HEK293 (cell line): ENCODE measurements at regions not wholly inside any gene's neighbourhood (a gene's known extent, or its start where the extent isn't known, plus 50 kb on each side); places are given as distances from the start of the nearest gene placed in this dataset.

ENCODE experiments used
- CTCF ChIA-PET: fragments of 350-600 bp; formaldehyde crosslinking; extraction: SDS; loops from one replicate; lab custom pipeline; 2021; ENCODE audit warnings: antibody characterized with exemption; lab: Yijun Ruan, JAX
- POLR2A ChIA-PET: fragments of 300-600 bp; formaldehyde crosslinking; extraction: SDS; loops from one replicate; lab custom pipeline; 2020; ENCODE audit warnings: antibody characterized with exemption, inconsistent platforms; lab: Yijun Ruan, JAX
- H3K27ac ChIP-seq: fragments of 200-500 bp; sonication (Bioruptor generic); 2 replicates; pipeline ENCODE4 v1.5.1; 2014; ENCODE audit warnings: low read depth, low read length, control low read depth, inconsistent platforms; ENCODE audit errors: extremely low read depth
- H3K36me3 ChIP-seq, 2 experiments: fragments of 200-500 bp in 1 of 2; sonication (Bioruptor generic) in 1 of 2; 1 replicate in 1 of 2; 2 replicates in 1 of 2; pipeline ENCODE4 v1.5.1; 2014 to 2017; ENCODE audit warnings: inconsistent platforms in 2 of 2, low read length in 2 of 2; ENCODE audit not compliant: control insufficient read depth in 2 of 2, insufficient read depth in 1 of 2
- H3K4me1 ChIP-seq: fragments of 200-500 bp; sonication (Bioruptor generic); 2 replicates; pipeline ENCODE4 v1.5.1; 2014; ENCODE audit warnings: mild to moderate bottlenecking, low read length, inconsistent platforms; ENCODE audit not compliant: control insufficient read depth, insufficient read depth
- H3K4me3 ChIP-seq: 2 replicates; pipeline ENCODE4 v1.5.1; 2011; ENCODE audit warnings: low read depth, mild to moderate bottlenecking, control low read depth, low read length, moderate library complexity
- H3K9me3 ChIP-seq: fragments of 200-500 bp; sonication (Bioruptor generic); 2 replicates; pipeline ENCODE4 v1.5.1; 2014; ENCODE audit warnings: low read depth, low read length, inconsistent platforms; ENCODE audit not compliant: control insufficient read depth, insufficient read depth
- IKZF3 ChIP-seq: fragments of 450-650 bp; IDR thresholded peaks from 2 replicates; pipeline ENCODE4 v1.5.0; 2018; ENCODE audit warnings: missing biosample characterization, mild to moderate bottlenecking, missing genetic modification characterization, moderate library complexity
- WT1 ChIP-seq: fragments of 450-650 bp; formaldehyde crosslinking; IDR thresholded peaks from 2 replicates; pipeline ENCODE4 v1.5.1; 2016; ENCODE audit warnings: missing biosample characterization, missing genetic modification characterization
- ZNF138 ChIP-seq: fragments of 450-650 bp; formaldehyde crosslinking; IDR thresholded peaks from 2 replicates; pipeline ENCODE4 v1.5.1; 2016; ENCODE audit warnings: missing biosample characterization, missing genetic modification characterization, borderline replicate concordance
- ZNF155 ChIP-seq: fragments of 450-650 bp; formaldehyde crosslinking; IDR thresholded peaks from 2 replicates; pipeline ENCODE4 v1.5.1; 2016; ENCODE audit warnings: missing biosample characterization, missing genetic modification characterization
- ZNF174 ChIP-seq: fragments of 450-650 bp; formaldehyde crosslinking; IDR thresholded peaks from 2 replicates; pipeline ENCODE4 v1.5.0; 2017; ENCODE audit warnings: missing biosample characterization, mild to moderate bottlenecking, missing genetic modification characterization
- ZNF350 ChIP-seq: fragments of 450-650 bp; formaldehyde crosslinking; IDR thresholded peaks from 2 replicates; pipeline ENCODE4 v1.5.0; 2017; ENCODE audit warnings: missing biosample characterization, mild to moderate bottlenecking, missing genetic modification characterization
- ZNF391 ChIP-seq: fragments of 450-650 bp; formaldehyde crosslinking; IDR thresholded peaks from 2 replicates; pipeline ENCODE4 v1.5.1; 2016; ENCODE audit warnings: low read depth, missing biosample characterization, missing genetic modification characterization, borderline replicate concordance
- ZNF404 ChIP-seq: fragments of 450-650 bp; formaldehyde crosslinking; IDR thresholded peaks from 2 replicates; pipeline ENCODE4 v1.5.1; 2017; ENCODE audit warnings: missing biosample characterization, missing genetic modification characterization
- ZNF558 ChIP-seq: fragments of 450-650 bp; formaldehyde crosslinking; IDR thresholded peaks from 2 replicates; pipeline ENCODE4 v1.5.1; 2016; ENCODE audit warnings: missing biosample characterization, missing genetic modification characterization
- ZNF600 ChIP-seq: fragments of 450-650 bp; formaldehyde crosslinking; IDR thresholded peaks from 2 replicates; pipeline ENCODE4 v1.5.1; 2016; ENCODE audit warnings: missing biosample characterization, missing genetic modification characterization
- ZNF624 ChIP-seq: fragments of 450-650 bp; formaldehyde crosslinking; IDR thresholded peaks from 2 replicates; pipeline ENCODE4 v1.5.1; 2017; ENCODE audit warnings: missing biosample characterization, missing genetic modification characterization
- ZNF629 ChIP-seq: fragments of 450-650 bp; formaldehyde crosslinking; IDR thresholded peaks from 2 replicates; pipeline ENCODE4 v1.5.1; 2017; ENCODE audit warnings: missing biosample characterization, missing genetic modification characterization
- ZNF660 ChIP-seq: fragments of 450-650 bp; IDR thresholded peaks from 2 replicates; pipeline ENCODE4 v1.5.1; 2018; ENCODE audit warnings: missing biosample characterization, mild to moderate bottlenecking, missing genetic modification characterization
- ZNF791 ChIP-seq: fragments of 450-650 bp; formaldehyde crosslinking; IDR thresholded peaks from 2 replicates; pipeline ENCODE4 v1.5.1; 2016; ENCODE audit warnings: missing biosample characterization, missing genetic modification characterization
- TF ChIP-seq, protein P1 (sequence below): fragments of 450-650 bp; formaldehyde crosslinking; IDR thresholded peaks from 2 replicates; pipeline ENCODE4 v1.5.1; 2016; ENCODE audit warnings: missing biosample characterization, missing genetic modification characterization
- TF ChIP-seq, protein P2 (sequence below): fragments of 450-650 bp; formaldehyde crosslinking; IDR thresholded peaks from 2 replicates; pipeline ENCODE4 v1.5.1; 2016; ENCODE audit warnings: missing biosample characterization, missing genetic modification characterization

DNA sequence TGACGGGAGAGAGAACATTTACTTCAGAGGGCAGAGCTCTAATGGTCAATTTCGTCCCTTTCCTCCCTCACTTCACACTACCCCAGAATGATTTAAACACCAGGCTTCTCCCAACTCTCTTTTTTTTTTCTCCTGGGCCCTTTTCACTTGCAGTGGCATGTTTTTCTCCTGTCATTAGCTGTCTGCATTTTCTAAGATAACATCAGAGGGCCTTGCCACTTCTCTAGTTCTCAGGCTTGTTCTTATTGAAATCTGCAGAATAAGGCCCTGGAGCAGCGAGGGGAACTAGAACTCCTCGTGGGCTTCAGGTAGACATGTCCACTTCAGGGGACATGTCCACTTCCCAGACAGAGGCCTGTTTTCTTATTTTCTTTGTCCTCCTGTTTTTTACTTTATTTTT, 514.4 kb upstream of the TBL1XR1 start:
- POLR2A ChIA-PET = no interaction called here
- H3K4me3 ChIP-seq = no peak overlapping the region
- no peaks in the 10 kb centered on the region for H3K36me3 ChIP-seq
- TF ChIP-seq ZNF558 (tag by site-specific recombination) = no peak
- no peak for TF ChIP-seq WT1 (tag by site-specific recombination)
- TF ChIP-seq ZNF155 (tag by site-specific recombination) = no peak
- no peak for TF ChIP-seq ZNF350 (tag by site-specific recombination)
- TF ChIP-seq ZNF138 = no peak
- TF ChIP-seq ZNF404 (tag by site-specific recombination) = no peak
- no peak for TF ChIP-seq ZNF391 (tag by site-specific recombination)
- TF ChIP-seq, protein P1, sequence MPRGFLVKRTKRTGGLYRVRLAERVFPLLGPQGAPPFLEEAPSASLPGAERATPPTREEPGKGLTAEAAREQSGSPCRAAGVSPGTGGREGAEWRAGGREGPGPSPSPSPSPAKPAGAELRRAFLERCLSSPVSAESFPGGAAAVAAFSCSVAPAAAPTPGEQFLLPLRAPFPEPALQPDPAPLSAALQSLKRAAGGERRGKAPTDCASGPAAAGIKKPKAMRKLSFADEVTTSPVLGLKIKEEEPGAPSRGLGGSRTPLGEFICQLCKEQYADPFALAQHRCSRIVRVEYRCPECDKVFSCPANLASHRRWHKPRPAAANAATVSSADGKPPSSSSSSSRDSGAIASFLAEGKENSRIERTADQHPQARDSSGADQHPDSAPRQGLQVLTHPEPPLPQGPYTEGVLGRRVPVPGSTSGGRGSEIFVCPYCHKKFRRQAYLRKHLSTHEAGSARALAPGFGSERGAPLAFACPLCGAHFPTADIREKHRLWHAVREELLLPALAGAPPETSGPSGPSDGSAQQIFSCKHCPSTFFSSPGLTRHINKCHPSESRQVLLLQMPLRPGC (tag by site-specific recombination) = no peak
- TF ChIP-seq ZNF624 = no peak
- no peak for TF ChIP-seq ZNF600 (tag by site-specific recombination)
- no peak for TF ChIP-seq ZNF791 (tag by site-specific recombination)
- CTCF ChIA-PET = no interaction called here
- H3K4me1 ChIP-seq = no peaks in the 10 kb centered on the region
- H3K27ac ChIP-seq = no peak overlapping the region
- H3K9me3 ChIP-seq = no peaks in the 10 kb centered on the region

DNA sequence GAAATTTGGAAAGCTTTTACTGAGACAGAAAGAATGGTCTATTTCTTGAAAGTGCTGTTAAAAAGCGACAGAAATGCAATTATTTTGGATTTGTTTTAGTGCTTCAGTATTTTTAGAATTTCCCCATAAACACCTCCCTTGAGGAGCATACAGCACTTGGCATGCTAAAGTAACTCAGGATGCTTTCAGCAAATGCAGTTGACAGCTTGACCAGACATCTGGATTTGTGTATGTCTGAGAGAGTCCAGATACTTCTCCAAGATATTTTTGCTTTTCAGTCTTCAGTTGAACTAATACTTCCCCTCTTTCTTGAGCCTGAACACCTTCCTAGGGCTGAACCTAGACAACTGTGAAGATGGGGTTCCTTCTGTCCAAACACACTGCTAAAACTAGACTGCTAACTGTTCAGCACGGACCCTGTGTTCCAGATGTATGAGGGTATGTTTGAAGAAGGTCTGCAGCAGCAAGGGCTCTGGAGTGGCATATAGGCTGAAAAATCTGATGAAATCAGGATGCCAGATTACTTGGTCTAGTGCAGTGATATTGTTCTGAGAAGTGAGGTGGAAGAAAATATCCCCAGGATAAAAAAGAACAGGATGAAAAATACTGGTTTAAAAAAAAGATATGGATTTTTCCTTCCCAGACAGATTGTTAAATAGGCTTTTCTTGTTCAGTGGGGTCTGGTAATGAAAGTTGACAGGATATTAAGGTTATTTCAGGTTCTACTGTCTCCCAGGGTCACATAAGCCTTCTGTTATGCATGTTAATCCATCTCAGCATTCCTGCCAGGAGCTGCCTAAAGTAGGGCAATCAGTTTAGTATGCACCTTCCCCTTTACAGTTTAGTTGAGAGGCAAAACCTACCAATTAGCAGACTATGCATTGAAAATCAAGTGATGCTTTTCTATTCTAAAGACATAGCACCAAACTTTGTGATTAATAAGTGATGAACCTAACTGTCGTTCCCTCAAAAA, 516.9 kb upstream of the TBL1XR1 start:
- ChIA-PET CTCF (no interaction called here), POLR2A (no interaction called here)
- no peak overlapping the region for H3K4me3 ChIP-seq
- TF ChIP-seq IKZF3 (tag by site-specific recombination) (peak; percentile 26; the same call in 1 of the 2 replicates), ZNF660 (tag by site-specific recombination) (peak; percentile 99), ZNF174 (no peak)
- H3K9me3 ChIP-seq = no peaks in the 10 kb centered on the region
- H3K27ac ChIP-seq = no peak overlapping the region
- no peaks in the 10 kb centered on the region for H3K4me1 ChIP-seq
- no peaks in the 10 kb centered on the region for H3K36me3 ChIP-seq

DNA sequence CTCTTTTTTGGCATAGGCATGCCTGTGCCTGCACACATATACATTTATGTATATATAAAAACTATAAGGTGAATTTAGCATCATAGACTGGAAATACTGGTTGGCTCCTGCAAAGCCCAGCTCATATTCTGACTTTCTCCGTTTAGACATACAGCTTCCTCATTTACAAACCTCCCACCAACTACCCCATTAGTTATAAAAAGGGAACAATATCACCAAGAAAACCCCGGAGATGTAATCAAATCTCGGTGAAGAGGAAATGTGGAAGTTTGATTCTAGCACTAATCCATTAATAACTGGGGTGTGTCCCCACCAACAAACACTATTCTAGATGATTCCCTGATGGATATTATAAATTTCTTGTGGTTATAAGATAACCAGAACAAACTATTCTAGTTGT, 517.7 kb upstream of the TBL1XR1 start:
- ChIA-PET CTCF (no interaction called here), POLR2A (no interaction called here)
- H3K27ac ChIP-seq = no peak overlapping the region
- no peaks in the 10 kb centered on the region for H3K9me3 ChIP-seq
- H3K4me3 ChIP-seq = no peak overlapping the region
- no peak for TF ChIP-seq ZNF629 (tag by site-specific recombination)
- TF ChIP-seq, protein P2, sequence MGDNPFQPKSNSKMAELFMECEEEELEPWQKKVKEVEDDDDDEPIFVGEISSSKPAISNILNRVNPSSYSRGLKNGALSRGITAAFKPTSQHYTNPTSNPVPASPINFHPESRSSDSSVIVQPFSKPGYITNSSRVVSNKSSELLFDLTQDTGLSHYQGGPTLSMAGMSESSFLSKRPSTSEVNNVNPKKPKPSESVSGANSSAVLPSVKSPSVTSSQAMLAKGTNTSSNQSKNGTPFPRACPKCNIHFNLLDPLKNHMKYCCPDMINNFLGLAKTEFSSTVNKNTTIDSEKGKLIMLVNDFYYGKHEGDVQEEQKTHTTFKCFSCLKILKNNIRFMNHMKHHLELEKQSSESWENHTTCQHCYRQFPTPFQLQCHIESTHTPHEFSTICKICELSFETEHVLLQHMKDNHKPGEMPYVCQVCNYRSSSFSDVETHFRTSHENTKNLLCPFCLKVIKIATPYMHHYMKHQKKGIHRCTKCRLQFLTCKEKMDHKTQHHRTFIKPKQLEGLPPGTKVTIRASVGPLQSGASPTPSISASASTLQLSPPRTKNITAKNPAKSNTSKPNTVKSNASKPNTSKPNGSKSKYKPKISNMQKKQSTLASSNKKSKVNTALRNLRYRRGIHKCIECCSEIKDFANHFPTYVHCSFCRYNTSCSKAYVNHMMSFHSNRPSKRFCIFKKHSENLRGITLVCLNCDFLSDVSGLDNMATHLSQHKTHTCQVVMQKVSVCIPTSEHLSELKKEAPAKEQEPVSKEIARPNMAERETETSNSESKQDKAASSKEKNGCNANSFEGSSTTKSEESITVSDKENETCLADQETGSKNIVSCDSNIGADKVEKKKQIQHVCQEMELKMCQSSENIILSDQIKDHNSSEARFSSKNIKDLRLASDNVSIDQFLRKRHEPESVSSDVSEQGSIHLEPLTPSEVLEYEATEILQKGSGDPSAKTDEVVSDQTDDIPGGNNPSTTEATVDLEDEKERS (tag by site-specific recombination) = no peak
- H3K36me3 ChIP-seq = no peaks in the 10 kb centered on the region
- no peaks in the 10 kb centered on the region for H3K4me1 ChIP-seq
